Osteocyte (in vitro differentiated cells): ENCODE measurements at regions not wholly inside any gene's neighbourhood (a gene's known extent, or its start where the extent isn't known, plus 50 kb on each side); places are given as distances from the start of the nearest gene placed in this dataset.

Experiments
- DNase-seq: peaks from one replicate; pipeline ENCODE4 v3.0.0; 2021; ENCODE audit warnings: mixed read lengths; ENCODE audit not compliant: unreplicated experiment; ENCODE audit errors: extremely low spot score
- H3K27ac Mint-ChIP-seq: one replicate; pipeline ENCODE4 v1.8.0; 2021; ENCODE audit warnings: mild to moderate bottlenecking, mixed read lengths; ENCODE audit not compliant: unreplicated experiment
- H3K27me3 Mint-ChIP-seq: one replicate; pipeline ENCODE4 v1.8.0; 2021; ENCODE audit warnings: mixed read lengths; ENCODE audit not compliant: unreplicated experiment
- H3K36me3 Mint-ChIP-seq: one replicate; pipeline ENCODE4 v1.8.0; 2021; ENCODE audit warnings: mixed read lengths; ENCODE audit not compliant: unreplicated experiment
- H3K4me1 Mint-ChIP-seq: one replicate; pipeline ENCODE4 v1.8.0; 2021; ENCODE audit warnings: mixed read lengths; ENCODE audit not compliant: unreplicated experiment
- H3K4me3 Mint-ChIP-seq: one replicate; pipeline ENCODE4 v1.8.0; 2021; ENCODE audit warnings: mild to moderate bottlenecking, moderate library complexity, mixed read lengths; ENCODE audit not compliant: unreplicated experiment
- H3K9me3 Mint-ChIP-seq: one replicate; pipeline ENCODE4 v1.8.0; 2021; ENCODE audit warnings: mixed read lengths; ENCODE audit not compliant: unreplicated experiment
- CTCF ChIP-seq: fragments of 200-600 bp; sonication (generic); IDR thresholded peaks from 2 replicates; pipeline ENCODE4 v1.5.0; 2021; ENCODE audit warnings: antibody characterized with exemption, mild to moderate bottlenecking, moderate library complexity

- Mint-ChIP-seq H3K4me1 (peaks cover 6% of the 10 kb centered on the region), H3K9me3 (no peaks in the 10 kb centered on the region), H3K36me3 (no peaks in the 10 kb centered on the region), H3K27me3 (peaks cover 3% of the 10 kb centered on the region), H3K27ac (no peak overlapping the region), H3K4me3 (no peak overlapping the region)
- no peak for DNase-seq
- no peak for TF ChIP-seq CTCF
Observed at GRCh38 chr6:130525408-130525807, 159.6 kb downstream of the TMEM200A start.

GRCh38 chr6:130526466-130526865 lies 160.6 kb downstream of the TMEM200A start:
- H3K27me3 Mint-ChIP-seq = peaks cover 3% of the 10 kb centered on the region
- peaks cover 3% of the 10 kb centered on the region for H3K9me3 Mint-ChIP-seq
- H3K4me3 Mint-ChIP-seq = no peak overlapping the region
- DNase-seq = no peak
- H3K36me3 Mint-ChIP-seq = no peaks in the 10 kb centered on the region
- no peak for TF ChIP-seq CTCF
- H3K27ac Mint-ChIP-seq = no peak overlapping the region
- peaks cover 6% of the 10 kb centered on the region for H3K4me1 Mint-ChIP-seq

- TF ChIP-seq CTCF = no peak
- H3K4me1 Mint-ChIP-seq = peaks cover 6% of the 10 kb centered on the region
- H3K36me3 Mint-ChIP-seq = no peaks in the 10 kb centered on the region
- H3K27me3 Mint-ChIP-seq = peaks cover 3% of the 10 kb centered on the region
- peaks cover 3% of the 10 kb centered on the region for H3K9me3 Mint-ChIP-seq
- H3K27ac Mint-ChIP-seq = no peak overlapping the region
- no peak overlapping the region for H3K4me3 Mint-ChIP-seq
- DNase-seq = no peak
Observed at GRCh38 chr6:130527173-130527572, 161.4 kb downstream of the TMEM200A start.

GRCh38 chr6:130529569-130530149 lies 163.8 kb downstream of the TMEM200A start:
- no peak overlapping the region for H3K27ac Mint-ChIP-seq
- no peak overlapping the region for H3K4me3 Mint-ChIP-seq
- no peaks in the 10 kb centered on the region for H3K27me3 Mint-ChIP-seq
- H3K9me3 Mint-ChIP-seq = peaks cover 3% of the 10 kb centered on the region
- no peak for TF ChIP-seq CTCF
- H3K4me1 Mint-ChIP-seq = peaks cover 6% of the 10 kb centered on the region
- H3K36me3 Mint-ChIP-seq = no peaks in the 10 kb centered on the region
- no peak for DNase-seq

- no peak for DNase-seq
- peaks cover 27% of the 10 kb centered on the region for H3K9me3 Mint-ChIP-seq
- H3K27ac Mint-ChIP-seq = no peak overlapping the region
- peaks cover 9% of the 10 kb centered on the region for H3K36me3 Mint-ChIP-seq
- H3K4me1 Mint-ChIP-seq = peaks cover under 1% of the 10 kb centered on the region
- TF ChIP-seq CTCF = no peak
- no peak overlapping the region for H3K4me3 Mint-ChIP-seq
- no peaks in the 10 kb centered on the region for H3K27me3 Mint-ChIP-seq
Observed at GRCh38 chr6:130534627-130535026, 168.8 kb downstream of the TMEM200A start.
